GM21737 (cell line): ENCODE measurements at regions not wholly inside any gene's neighbourhood (a gene's known extent, or its start where the extent isn't known, plus 50 kb on each side); places are given as distances from the start of the nearest gene placed in this dataset.
"Not testable (repeated sequence)": the region's sequence is repeated elsewhere in the genome, so short reads cannot be mapped to it uniquely, and the experiment has no call there.

Source experiments
- ATAC-seq: cut with Tn5 transposase; IDR thresholded peaks from one replicate; pipeline ENCODE4 v1.9.1; 2021; ENCODE audit warnings: mild to moderate bottlenecking, moderate library complexity; ENCODE audit not compliant: unreplicated experiment

DNA sequence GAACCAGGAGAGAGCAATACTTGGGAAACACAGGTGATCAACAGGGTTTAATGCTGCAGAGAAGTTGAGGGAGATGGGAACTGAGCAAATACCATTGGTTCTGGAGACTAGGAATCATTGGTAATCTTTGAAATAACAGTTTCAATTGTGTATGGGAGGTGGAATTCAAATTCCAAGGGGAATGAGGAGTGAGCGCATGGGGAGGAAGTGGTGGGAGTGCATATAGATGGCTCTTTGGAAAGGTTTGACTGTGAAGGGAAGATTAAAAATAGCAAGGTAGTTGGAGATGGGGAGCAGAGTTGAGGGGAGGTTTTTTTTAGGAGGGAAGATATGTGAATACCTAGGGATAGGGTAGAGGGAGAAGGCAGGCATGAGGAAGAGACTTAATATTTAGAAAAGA, 51.1 kb upstream of the ROPN1 start:
- no peak for ATAC-seq

DNA sequence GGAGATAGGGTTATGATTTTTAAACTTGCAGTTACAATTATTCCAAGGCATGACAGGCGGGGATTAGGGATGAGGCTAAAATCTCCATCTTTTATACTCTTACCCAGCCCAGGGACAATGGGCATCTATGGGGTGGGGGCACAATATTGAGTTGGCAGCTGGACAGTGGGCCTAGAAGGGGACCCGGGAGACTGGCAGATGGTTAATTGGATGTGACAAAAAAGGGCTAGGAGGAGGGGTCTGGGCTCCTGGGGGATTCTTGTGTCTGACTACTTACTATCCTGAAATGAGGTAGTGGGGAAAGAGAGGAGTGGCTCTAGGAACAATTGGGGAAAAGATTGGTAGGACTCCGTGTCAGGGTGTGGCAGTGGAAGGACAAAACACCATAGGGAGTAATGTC, 53.0 kb upstream of the ROPN1 start:
- ATAC-seq, result no peak

DNA sequence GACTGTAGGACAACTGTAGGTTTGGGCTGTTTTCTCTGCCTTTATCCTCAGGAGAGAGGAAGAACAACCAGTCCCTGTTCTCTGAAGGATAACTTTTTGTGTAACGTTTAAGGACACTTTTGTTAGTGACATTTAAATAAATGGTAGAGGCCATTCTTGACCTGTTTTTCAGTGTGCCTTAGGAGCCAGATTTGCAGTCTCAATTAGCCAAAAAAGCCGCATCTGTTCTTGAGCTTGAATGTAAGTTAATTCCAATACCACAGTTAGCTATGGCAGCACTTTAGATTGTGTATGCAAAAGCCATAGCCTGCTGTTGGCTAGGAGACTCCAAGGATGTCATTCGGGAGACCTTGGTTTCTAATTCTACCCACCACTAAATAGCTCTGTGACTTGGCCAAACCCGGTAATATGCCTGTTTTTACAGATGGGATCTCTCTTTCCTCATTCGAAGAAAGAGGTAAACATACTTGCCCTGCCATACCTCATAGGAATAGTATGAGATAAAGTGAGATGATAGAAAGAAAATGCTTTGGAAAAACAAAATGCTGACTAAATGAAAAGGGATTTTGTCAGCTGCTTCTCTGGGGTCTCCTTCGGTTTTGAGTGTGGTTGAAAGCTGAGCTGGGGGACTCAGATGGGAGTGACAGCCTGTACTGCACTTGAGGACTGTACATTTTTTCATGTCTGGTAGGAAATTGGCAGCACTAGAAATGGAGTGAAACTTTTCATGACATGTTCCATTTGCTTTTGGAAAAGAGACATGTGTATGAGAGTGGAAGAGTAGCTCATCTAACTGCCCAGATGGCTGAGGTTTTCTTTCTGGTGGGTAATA, 57.3 kb upstream of the ROPN1 start:
- ATAC-seq, result no peak

DNA sequence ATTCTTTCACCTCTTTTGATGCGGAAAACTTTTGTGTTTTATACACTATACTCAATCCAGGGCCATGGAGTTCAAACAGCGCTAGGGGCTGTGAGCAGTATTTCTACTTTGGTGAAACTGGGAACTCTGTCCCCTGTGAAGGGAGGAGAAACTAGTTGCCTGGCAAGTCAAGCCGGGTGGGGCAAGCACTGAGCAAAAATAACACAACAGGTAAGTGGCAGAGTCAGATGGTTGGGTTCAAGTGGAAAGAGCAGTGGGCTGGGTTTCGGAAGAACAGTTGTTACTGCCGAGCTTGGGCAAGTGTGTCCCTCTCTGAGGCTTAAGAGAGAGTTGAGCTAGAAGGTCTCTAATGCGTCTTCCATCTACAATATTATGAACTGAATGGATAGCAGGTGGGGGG, 59.7 kb upstream of the ROPN1 start:
- no peak for ATAC-seq

DNA sequence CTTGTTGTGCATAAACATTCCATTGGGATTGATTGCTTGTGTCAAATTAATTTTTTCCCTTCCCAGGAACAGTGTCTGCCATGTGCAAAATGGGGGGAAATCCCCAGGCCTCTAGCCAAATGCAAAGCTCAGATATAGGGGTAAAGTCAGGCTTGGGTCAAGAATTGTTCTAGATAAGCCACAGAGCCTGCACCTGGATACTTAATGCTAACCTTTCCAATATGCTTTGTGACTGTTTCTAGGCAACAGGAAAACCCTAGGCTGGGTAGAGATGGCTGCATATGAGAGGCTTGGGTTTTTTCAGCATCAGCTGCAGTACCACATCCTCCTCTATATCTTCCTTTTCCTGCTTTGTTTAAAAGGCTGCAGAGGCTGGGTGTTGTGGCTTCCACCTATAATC, 61.9 kb upstream of the ROPN1 start:
- ATAC-seq, result no peak

DNA sequence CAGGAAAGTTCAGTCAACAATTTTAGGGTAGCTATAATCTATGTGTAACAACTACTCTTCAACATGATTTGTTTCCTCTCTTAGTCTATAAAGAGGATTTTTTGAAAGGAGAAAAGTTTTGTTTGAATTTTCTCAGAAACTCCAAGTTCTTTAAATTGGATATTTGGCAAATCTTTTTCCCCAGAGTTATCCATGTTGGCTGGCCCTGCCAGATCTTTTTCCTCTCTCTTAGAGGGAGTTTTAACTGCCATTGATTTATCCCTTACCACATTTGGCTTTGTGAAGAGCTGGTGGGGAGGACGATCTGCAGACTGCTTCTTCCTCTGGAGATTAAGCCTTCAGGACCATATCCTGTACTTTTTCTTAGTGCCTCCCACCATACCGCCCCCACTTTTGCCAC, 64.9 kb upstream of the ROPN1 start:
- ATAC-seq, result no peak

DNA sequence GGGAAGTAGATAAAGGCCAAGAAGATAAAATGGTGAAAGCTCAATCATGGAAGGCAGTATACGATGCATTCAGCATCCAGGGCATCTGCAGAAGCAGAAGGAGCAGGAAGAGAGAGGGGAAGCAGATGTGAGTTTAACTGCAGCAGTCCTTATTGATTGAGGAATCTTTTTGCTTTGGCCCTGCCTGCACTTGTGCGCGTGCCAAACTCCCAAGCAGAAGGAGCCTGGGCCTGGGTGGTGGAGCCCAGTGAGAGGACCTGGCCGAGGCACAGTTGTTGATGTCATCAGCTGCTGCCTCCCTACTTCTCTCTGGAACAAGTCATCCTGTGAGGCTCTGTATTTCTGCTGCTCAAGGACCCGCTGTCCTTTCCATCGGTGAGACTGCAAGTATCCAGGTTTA, 65.5 kb upstream of the ROPN1 start:
- no peak for ATAC-seq

DNA sequence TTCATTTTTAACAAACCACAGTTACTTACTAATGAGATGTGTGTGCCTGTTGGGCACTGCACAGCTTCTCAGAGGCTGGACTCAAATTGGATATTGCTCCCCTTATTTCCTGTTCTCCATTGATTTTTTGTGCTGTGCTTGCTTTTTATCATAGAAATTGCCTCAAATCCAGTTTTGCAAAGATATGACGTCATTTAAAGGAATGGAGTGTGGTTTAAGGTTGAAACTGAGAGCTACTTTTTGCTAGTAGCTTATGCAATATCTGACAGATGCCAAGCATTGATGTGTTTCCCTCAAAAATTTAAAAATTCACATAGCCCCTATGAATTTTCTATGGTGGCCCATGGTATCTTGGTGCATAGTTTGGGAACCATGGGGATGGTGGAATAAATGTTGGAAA, 67.7 kb upstream of the ROPN1 start:
- ATAC-seq, result no peak

DNA sequence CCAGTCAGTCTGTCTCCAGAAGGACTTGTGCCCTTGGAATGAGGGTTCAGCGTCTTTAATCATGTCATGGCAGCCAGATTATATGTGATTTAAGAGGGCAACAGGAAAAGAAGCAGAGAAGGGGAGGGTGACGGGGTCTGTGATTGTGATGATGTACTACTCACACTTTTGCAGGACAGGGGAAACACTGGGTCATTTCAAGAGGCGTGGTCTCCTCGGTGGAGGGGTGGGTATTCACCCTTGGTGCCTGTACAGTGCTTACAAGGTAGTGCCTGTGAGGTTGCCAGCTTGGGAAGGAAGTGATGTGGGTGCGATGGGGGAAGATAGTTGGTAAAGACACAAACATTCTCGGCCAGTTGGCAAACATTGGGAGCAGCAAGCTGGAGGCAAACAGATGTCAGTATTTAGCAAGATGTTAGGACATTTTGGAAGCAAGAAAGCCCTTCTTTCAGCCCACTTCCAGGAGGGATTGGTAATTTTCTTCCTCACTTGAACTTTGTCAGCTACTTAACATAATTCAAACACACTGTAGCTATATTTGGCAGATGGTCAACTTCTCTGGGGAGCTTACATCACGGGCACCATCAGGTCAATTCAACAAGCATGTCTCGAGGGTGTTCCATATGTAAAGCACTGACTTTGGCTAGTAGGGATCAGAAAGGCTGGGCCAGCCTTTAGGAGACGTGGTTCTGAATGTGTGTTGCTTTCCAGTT, 71.4 kb upstream of the ROPN1 start:
- no peak for ATAC-seq

DNA sequence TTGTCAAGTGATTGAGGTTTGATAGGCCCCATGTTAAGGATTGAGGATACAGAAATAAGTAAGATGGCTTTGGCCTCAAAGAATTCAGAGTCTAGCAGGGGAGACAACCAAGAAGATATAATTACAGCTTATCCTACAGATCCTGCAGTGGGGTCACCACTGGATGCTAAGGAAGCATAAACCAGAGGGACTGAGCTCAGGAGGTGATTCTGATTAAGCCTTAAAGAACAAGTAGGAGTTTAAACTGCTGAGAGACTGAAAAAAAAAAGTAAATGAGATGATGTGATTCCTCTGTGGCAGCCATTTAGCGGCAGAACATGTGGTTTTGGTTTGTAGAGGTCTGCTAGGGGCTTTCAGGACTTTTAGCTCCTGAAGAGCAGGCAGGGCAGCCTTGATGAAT, 72.1 kb upstream of the ROPN1 start:
- ATAC-seq, result no peak

DNA sequence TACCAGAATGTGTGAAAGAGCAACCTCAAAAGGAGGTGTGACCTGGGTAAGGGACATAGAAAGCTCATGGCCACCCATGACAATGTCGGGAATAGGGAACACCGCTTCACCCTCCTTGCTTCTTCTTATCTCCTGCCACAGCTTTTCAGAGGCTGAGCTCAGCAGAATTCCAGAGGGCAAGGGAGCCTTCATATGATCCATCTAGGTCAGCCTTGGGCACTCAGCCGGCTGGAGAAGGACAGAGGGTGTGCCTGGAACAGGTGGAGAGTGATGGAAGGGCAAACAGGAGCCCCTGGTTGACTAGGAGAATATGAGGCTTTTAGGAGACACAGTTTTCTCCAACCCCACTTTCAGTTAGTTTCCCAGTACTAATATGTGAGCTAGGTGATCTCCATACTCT, 74.6 kb upstream of the ROPN1 start:
- not testable (repeated sequence) for ATAC-seq

DNA sequence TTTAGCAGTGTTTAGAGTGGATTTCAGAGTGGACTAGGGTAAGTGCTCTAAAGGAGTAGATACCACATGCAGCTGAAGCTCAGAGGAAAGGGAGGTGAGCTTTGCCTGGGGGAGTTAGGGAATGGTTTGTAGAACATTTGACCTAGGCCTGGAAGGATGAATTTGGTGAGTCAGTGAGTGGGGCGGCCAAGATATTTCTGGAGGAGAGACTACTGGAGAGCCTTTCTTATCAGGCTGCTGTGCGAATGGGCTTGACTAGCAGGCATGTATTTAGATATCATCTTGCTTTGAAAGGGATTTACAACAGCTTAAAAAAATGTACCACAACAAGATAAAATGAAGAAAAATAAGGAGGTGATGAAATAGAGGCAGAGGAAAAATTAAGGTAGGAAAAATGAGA, 77.8 kb upstream of the ROPN1 start:
- ATAC-seq, result not testable (repeated sequence)

DNA sequence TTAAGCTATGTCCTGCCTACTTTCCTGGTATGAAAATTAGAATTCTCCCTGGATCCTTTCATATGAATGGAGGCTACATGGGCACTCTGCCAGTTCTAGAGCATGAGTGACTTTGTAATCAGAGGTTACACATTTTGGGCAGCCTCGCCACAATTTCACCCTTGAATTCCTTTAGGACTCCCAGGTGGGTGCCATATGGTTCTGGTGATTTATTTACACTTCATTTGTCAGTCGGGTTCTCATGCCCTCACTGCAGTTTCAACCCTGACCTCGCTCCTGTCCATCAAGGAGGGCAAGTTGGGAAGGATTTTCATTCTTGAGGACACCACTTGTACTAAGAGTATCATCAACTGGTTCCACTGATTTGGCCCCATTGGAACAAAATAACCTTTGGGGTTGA, 83.2 kb upstream of the ROPN1 start:
- ATAC-seq, result not testable (repeated sequence)

DNA sequence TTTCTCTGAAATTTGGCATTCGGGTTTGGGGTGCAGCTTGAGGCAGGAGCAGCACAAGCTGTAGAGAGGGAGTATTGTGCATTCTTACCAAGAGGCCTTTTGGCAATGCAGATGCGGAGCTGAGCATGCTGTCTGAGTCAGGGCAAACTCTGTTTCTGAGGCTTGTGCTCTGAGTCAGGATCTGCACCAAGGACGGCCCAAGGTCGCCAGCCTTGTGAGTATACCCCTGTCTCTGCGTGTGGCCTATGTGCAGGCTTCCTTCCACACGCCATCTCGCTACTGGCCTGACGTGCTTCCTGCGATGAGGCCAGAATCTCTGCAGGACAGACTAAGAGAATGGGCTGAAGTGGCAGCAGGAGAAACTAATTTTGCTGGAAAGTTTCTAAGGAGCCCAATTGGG, 83.8 kb upstream of the ROPN1 start:
- ATAC-seq, result no peak

DNA sequence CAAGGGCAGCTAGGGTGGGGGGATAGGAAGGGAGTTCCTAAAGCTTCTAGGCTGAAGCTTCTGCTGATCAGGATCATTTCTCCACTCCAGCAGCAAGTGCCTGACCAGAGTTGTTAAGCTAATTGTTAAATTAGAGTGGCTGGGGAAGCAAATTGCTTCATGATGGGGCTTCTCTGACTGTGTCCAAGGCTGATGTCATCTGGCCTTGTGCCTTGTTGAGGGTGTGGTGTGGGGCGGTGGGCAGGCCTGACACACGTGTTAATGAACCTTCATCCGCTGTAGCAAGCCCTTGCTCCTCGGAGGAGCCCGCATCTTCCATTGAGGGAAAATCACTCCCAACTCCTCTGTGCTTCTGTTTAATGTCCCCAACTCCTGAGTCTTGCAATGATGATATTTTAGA, 84.3 kb upstream of the ROPN1 start:
- ATAC-seq, result no peak

DNA sequence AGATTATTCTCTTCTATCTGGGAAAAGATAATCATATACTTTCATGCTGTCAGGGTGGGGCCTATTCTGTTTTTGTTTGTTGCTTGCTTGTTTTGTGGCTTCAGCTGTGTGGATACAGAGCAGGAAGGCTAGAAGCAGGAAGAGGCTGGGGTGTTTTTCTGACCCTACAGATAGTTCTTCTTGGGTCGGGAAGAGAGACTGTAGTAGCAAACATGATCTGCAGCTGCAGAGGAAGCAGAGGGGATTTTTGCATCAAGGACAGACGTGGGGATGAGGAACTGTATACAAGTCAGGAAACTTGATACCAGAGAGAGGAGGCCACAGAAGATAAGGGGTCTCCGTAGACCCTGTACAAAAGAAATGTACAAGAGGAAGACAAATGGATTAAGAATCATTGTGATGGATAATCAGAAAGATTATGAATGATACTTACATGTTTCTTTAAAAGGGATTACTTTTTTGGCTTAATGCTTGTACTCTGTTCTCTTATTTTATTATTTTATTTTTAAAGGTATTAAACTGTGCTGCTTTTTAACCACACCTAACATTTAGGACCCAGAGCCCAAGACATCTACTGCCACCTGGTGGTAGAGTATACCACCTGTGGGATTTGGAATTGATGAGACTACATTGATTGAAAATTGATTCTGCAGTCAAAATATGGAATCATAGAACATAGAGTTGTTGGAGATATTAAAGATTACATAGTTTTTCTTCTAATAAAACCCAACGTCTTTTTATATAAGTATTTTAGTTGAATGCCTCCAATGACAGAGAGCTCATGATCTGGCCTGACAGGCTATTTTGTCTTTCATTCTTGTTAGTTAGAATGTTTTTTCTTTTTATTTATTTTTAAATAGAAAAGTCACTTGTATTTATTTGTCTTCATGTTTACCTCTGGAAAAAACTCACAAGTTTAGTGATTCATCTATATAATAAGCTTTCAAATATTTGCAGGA, 87.3 kb upstream of the ROPN1 start:
- ATAC-seq, result no peak

DNA sequence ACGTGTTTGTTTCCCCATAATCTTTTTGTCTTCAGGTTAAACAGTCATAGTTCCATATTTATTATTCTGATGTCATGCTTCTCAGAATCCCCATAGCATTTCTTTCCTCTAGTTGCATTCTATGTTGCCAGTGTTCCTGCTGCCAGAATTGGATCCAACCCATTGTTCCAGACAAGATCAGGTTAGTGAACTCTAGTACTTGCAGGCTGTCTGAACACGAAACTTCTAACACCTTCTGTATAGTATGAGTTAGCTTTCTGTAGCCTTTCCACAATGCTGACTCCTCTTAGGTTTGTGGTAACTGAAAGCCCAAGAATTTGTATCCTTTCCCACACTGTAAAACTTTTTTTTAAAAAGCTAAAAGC, 88.0 kb upstream of the ROPN1 start:
- ATAC-seq, result no peak

DNA sequence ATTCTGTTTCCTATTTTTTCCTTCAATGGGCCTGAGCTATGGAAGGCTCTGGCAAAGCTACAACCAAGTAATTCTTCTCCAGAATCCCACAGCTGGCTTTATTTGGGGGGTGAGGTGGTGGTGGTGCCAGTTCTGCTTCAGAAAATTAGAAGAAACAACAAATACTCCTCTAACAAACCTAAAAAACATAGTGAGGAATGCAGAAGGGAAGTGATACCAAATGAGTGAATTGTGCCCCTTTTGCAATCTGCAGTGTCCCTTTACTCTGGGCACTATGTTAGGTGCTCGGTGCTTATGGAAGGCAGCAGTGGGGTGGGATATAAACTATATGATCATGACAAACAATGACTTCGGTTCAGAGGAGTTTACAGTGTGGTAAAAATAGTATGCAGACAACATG, 90.4 kb upstream of the ROPN1 start:
- no peak for ATAC-seq

DNA sequence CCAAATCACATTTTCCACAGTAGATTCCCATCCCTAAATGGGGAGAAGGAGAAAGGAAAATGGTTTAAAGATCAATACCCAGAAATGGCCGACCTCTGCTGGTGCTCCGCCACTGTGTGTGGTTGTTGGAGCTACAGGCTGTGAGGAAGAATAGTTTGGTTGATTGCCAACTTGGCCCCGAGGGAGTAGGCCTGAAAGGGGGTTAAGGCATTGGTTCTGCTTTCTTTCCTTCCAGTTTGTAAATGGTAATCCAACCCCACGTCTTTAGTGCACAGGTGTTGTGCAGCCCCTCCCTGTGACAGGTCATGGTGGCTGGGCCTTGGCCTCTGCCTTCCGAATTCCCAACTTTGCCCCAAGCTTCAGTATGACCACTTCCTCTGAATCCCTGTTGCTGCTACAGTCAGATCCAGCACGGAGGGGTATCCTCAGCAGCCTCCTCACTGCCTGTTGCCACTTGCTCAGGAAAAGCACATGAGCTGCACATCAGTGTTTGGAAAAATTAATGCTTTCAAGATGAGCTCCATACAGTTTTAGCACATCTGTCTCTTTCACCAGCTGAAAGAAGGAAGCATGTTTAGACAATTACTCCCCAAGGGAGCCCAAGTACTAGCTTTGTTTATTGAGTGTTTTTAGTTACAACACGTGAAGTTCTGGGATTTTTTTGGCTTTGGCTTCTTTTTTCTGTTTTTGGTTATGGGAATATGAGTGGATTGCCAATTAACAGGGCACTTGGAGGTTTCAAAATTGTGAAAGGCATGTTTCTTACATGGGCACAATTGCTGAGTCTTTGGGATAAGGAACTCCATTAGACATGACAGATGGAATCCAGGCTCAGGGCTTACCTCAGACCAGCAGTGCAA, 92.3 kb upstream of the ROPN1 start:
- no peak for ATAC-seq

DNA sequence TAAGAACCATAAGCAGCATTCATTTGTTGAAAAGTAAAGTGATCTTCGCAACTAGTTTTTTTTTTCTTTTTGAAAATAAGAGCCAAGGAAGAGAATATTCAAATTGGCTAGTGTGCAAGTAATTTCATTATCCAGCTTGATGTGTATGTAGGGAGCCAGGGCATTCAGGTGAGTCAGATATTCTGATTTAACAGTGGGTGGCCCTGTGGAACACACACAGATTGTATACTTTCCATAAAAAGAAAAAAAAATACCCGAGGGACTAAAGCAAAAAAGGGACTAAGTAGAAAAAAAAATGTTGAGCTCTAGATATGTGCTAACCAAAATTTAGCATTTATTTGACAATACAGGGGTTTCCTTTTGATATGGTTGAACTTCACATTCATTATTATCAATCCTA, 96.9 kb upstream of the ROPN1 start:
- ATAC-seq, result no peak

DNA sequence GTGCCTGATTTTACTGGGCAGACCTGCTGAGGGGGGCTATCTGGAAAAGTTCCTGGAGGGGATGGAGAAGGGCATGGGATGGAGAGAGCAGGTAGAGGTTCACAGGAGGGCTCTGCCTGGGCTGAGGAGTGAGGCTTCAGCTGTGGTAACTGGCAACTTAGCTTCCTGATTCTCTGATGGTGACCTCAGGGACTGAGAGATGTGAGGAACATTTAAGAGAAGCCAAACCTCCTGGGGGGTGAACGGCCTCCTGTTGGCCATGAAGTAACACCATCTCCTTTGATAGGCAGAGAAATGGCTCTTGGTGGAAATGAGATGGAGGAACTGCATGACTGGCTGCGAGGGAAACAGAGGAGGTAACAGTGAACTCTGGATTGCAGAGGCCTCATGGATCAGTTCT, 97.3 kb upstream of the ROPN1 start:
- ATAC-seq, result no peak
